HepG2 (cell line): ENCODE measurements at regions not wholly inside any gene's neighbourhood (a gene's known extent, or its start where the extent isn't known, plus 50 kb on each side); places are given as distances from the start of the nearest gene placed in this dataset.
"Not testable (repeated sequence)": the region's sequence is repeated elsewhere in the genome, so short reads cannot be mapped to it uniquely, and the experiment has no call there.

ENCODE experiments used
- ATAC-seq: fragments of 200-7000 bp; cut with Tn5 transposase; 3 replicates; pipeline ENCODE4 v1.9.1; 2020; ENCODE audit warnings: mild to moderate bottlenecking, moderate library complexity
- BruUV-seq: library from RNA; stranded (reverse); fragments of 400-500 nt; replicated peaks from 2 replicates; lab custom pipeline; 2021; lab: Mats Ljungman, UMichigan
- CTCF ChIA-PET: fragments of 300-600 bp; formaldehyde crosslinking; extraction: SDS; loops from one replicate; lab custom pipeline; 2021; ENCODE audit warnings: low total read pairs, inconsistent platforms, low intra/inter-chr PET ratio; lab: Yijun Ruan, JAX
- POLR2A ChIA-PET: fragments of 350-600 bp; sonication (Branson Sonifier 250); formaldehyde crosslinking; loops from one replicate; lab custom pipeline; 2020; ENCODE audit warnings: antibody characterized with exemption, inconsistent platforms; lab: Yijun Ruan, JAX
- DNase-seq: peaks from one replicate; pipeline ENCODE4 v3.0.0-alpha.2; 2015; ENCODE audit warnings: low spot score
- FAIRE-seq: peaks from 3 replicates; lab custom pipeline; 2011; peaks lifted over from hg19 to GRCh38; lab: Jason Lieb, UNC
- H2AFZ ChIP-seq: one replicate; pipeline ENCODE4 v1.6.1; 2011; ENCODE audit warnings: low read length, inconsistent platforms
- H3K27ac ChIP-seq: fragments of 300-600 bp; 3 replicates; pipeline ENCODE4 v1.8.0; 2011; ENCODE audit warnings: mixed run types, mild to moderate bottlenecking, mixed read lengths, low read length, inconsistent platforms; ENCODE audit not compliant: insufficient read depth; ENCODE audit errors: extremely low read length
- H3K27me3 ChIP-seq, 2 experiments: fragments of 200-600 bp in 1 of 2; 2 replicates in 1 of 2; 3 replicates in 1 of 2; pipeline versions ENCODE4 v1.6.0 to v1.8.0; 2011; ENCODE audit warnings: low read length in 2 of 2, mild to moderate bottlenecking in 2 of 2, moderate library complexity in 2 of 2, inconsistent platforms in 1 of 2; ENCODE audit not compliant: insufficient read depth in 2 of 2, control insufficient read depth in 1 of 2
- H3K36me3 ChIP-seq, 2 experiments: fragments of 200-600 bp in 1 of 2; replicated peaks in 1 of 2; 2 replicates in 1 of 2; 3 replicates in 1 of 2; pipeline versions ENCODE4 v1.5.1 to v1.8.0; 2011; ENCODE audit warnings: low read length in 2 of 2, inconsistent platforms in 1 of 2; ENCODE audit not compliant: insufficient read depth in 2 of 2, control insufficient read depth in 1 of 2
- H3K4me1 ChIP-seq: 2 replicates; pipeline ENCODE4 v1.5.1; 2012; ENCODE audit warnings: low read length, inconsistent platforms; ENCODE audit not compliant: insufficient read depth
- H3K4me2 ChIP-seq: 2 replicates; pipeline ENCODE4 v1.6.0; 2011; ENCODE audit warnings: low read depth, low read length, inconsistent platforms
- H3K4me3 ChIP-seq, 3 experiments: fragments of 200-600 bp in 1 of 3; sonication (generic), shearing (Covaris generic) in 1 of 3; replicated peaks in 1 of 3; 2 replicates each; pipeline ENCODE4 v1.5.1; 2011 to 2016; ENCODE audit warnings: low read length in 3 of 3, inconsistent platforms in 2 of 3, low read depth in 2 of 3, mild to moderate bottlenecking in 2 of 3, control low read depth in 1 of 3, mixed read lengths in 1 of 3; ENCODE audit not compliant: insufficient read depth in 1 of 3
- H3K79me2 ChIP-seq: one replicate; pipeline ENCODE4 v1.6.1; 2011; ENCODE audit warnings: low read length, inconsistent platforms; ENCODE audit not compliant: insufficient read depth
- H3K9ac ChIP-seq: 2 replicates; pipeline ENCODE4 v1.6.0; 2011; ENCODE audit warnings: mild to moderate bottlenecking, low read depth, low read length, inconsistent platforms; ENCODE audit not compliant: insufficient read depth
- H3K9me3 ChIP-seq: 2 replicates; pipeline ENCODE4 v1.5.1; 2012; ENCODE audit warnings: mild to moderate bottlenecking, low read length
- H4K20me1 ChIP-seq: 2 replicates; pipeline ENCODE4 v1.6.0; 2011; ENCODE audit warnings: inconsistent platforms, mild to moderate bottlenecking, low read length, moderate library complexity; ENCODE audit not compliant: insufficient read depth
- PHF20 ChIP-seq: sonication (generic); formaldehyde crosslinking; IDR thresholded peaks from 2 replicates; pipeline ENCODE4 v1.5.0; 2020; ENCODE audit warnings: mild to moderate bottlenecking, missing genetic modification reagents
- RBM39 ChIP-seq: fragments of 200-400 bp; formaldehyde crosslinking; IDR thresholded peaks from one replicate; pipeline ENCODE4 v1.6.1; 2018; ENCODE audit warnings: antibody characterized with exemption, mild to moderate bottlenecking, low read depth, low read length; ENCODE audit not compliant: poor library complexity, severe bottlenecking
- USF2 ChIP-seq, 2 experiments: sonication (generic) in 1 of 2; formaldehyde crosslinking in 1 of 2; IDR thresholded peaks; 2 replicates each; pipeline versions ENCODE4 v1.5.1 to v1.6.1; 2011 to 2020; ENCODE audit warnings: borderline replicate concordance in 1 of 2, low read depth in 1 of 2, low read length in 1 of 2, mild to moderate bottlenecking in 1 of 2, missing genetic modification reagents in 1 of 2, moderate library complexity in 1 of 2
- WGBS: methylation state at CpG from one replicate; pipeline ENCODE4 v1.1.6; 2017; ENCODE audit warnings: low lambda C conversion rate; 5-methylcytosine and 5-hydroxymethylcytosine counted together
- in situ Hi-C: cut with HindIII; loops from 2 replicates; pipeline ENCODE4 v1.10.0; 2017; ENCODE audit warnings: low pct_unique_long_range_greater_than_20kb; ENCODE audit not compliant: extremely low pct_ligation_motif_present
- intact Hi-C: fragments of 100-400 bp; cut with micrococcal nuclease; formaldehyde crosslinking; loops from one replicate; pipeline ENCODE4 v1.10.0; 2022; ENCODE audit not compliant: unreplicated experiment

- ChIA-PET CTCF (no interaction called here), POLR2A (no interaction called here)
- no peak overlapping the region for H3K4me2 ChIP-seq
- 45% methylated on average over 9 of the region's 9 CpGs for WGBS
- H3K27me3 ChIP-seq: no peaks in the 10 kb centered on the region
- H2AFZ ChIP-seq: no peak overlapping the region
- no peaks in the 10 kb centered on the region for H3K36me3 ChIP-seq
- H4K20me1 ChIP-seq: no peaks in the 10 kb centered on the region
- peaks cover 71% of the 10 kb centered on the region for H3K9me3 ChIP-seq
- in situ Hi-C loops: no loop called here
- no peaks in the 10 kb centered on the region for H3K4me1 ChIP-seq
- intact Hi-C loops: no loop called here
- ATAC-seq: no peak
- no peak for FAIRE-seq
- no peak overlapping the region for H3K27ac ChIP-seq
- H3K4me3 ChIP-seq: no peak overlapping the region
- DNase-seq: no peak
- H3K9ac ChIP-seq: no peak overlapping the region
- H3K79me2 ChIP-seq: no peaks in the 10 kb centered on the region
- no TSS peak for BruUV-seq
- TF ChIP-seq USF2 (IDR thresholded peaks at IDR 0.05; ENCODE audit: low read depth, low read length) (peak; percentile 25; the same call in 1 of the 2 replicates), USF2 (CRISPR knock-in tag; IDR thresholded peaks at IDR 0.05; ENCODE audit: borderline replicate concordance) (no peak), RBM39 (no peak), PHF20 (CRISPR knock-in tag) (no peak)
Measured at GRCh38 chr7:69078997-69079769, 519.1 kb upstream of the AUTS2 start.

GRCh38 chr7:69087281-69087680, 511.0 kb upstream of the AUTS2 start:
- H3K79me2 ChIP-seq, POLR2A ChIA-PET, DNase-seq, in situ Hi-C loops, ATAC-seq, H4K20me1 ChIP-seq, H3K9ac ChIP-seq, H3K27me3 ChIP-seq, BruUV-seq, FAIRE-seq, H3K4me2 ChIP-seq, H3K4me3 ChIP-seq, intact Hi-C loops, H3K36me3 ChIP-seq, H3K4me1 ChIP-seq, H2AFZ ChIP-seq, CTCF ChIA-PET, H3K27ac ChIP-seq: not testable (repeated sequence)
- WGBS: 26% methylated on average over 2 of the region's 2 CpGs
- H3K9me3 ChIP-seq: peaks cover 44% of the 10 kb centered on the region
